ENCODE measurements at regions not wholly inside any gene's neighbourhood (a gene's known extent, or its start where the extent isn't known, plus 50 kb on each side); places are given as distances from the start of the nearest gene placed in this dataset.
"Not testable (repeated sequence)": the region's sequence is repeated elsewhere in the genome, so short reads cannot be mapped to it uniquely, and the experiment has no call there.

GRCh38 chr1:67612788-67613241, 72.2 kb upstream of the GADD45A start:
- BruUV-seq (replicated peaks), result no TSS peak
- Histone ChIP-seq H3K4me3 (replicated peaks in 1 of 2; ENCODE audit: low read depth in 1 of 2, low read length in 2 of 2) (no peak overlapping the region), H3K36me3 (ENCODE audit: control insufficient read depth in 1 of 2, insufficient read depth in 2 of 2, low read length in 2 of 2) (no peaks in the 10 kb centered on the region), H3K27ac (ENCODE audit: low read depth, low read length) (no peak overlapping the region), H3K79me2 (ENCODE audit: insufficient read depth, low read length) (no peaks in the 10 kb centered on the region), H3K9ac (ENCODE audit: low read length) (no peak overlapping the region), H3K27me3 (ENCODE audit: insufficient read depth, low read length) (no peaks in the 10 kb centered on the region), H3K9me2 (ENCODE audit: insufficient read depth) (no peaks in the 10 kb centered on the region), H3K4me2 (ENCODE audit: low read length) (no peak overlapping the region), H3K4me1 (ENCODE audit: control insufficient read depth in 1 of 2, insufficient read depth in 2 of 2, low read length in 2 of 2) (no peaks in the 10 kb centered on the region), H4K20me1 (ENCODE audit: insufficient read depth) (no peaks in the 10 kb centered on the region), H3K9me3 (ENCODE audit: control insufficient read depth in 1 of 2, insufficient read depth in 1 of 2, low read depth in 1 of 2, low read length in 2 of 2) (no peaks in the 10 kb centered on the region), H2AFZ (ENCODE audit: low read depth, low read length, poor library complexity, severe bottlenecking) (no peak overlapping the region)
- ATAC-seq (no peak), DNase-seq (ENCODE audit: low read depth, low spot score) (no peak)
- ChIA-PET POLR2A (no interaction called here), CTCF (no interaction called here), RAD21 (ENCODE audit: low non-redundant PET in 1 of 2, low total read pairs in 2 of 2, uncharacterized antibody in 2 of 2, unreplicated experiment in 2 of 2) (no interaction called here)
- intact Hi-C loops (cut with micrococcal nuclease), result no loop called here
- no peak for TF ChIP-seq JUND (IDR thresholded peaks at IDR 0.05)
- TF ChIP-seq, protein P1, sequence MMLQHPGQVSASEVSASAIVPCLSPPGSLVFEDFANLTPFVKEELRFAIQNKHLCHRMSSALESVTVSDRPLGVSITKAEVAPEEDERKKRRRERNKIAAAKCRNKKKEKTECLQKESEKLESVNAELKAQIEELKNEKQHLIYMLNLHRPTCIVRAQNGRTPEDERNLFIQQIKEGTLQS (IDR thresholded peaks at IDR 0.05), result no peak
- TF ChIP-seq, protein P2, sequence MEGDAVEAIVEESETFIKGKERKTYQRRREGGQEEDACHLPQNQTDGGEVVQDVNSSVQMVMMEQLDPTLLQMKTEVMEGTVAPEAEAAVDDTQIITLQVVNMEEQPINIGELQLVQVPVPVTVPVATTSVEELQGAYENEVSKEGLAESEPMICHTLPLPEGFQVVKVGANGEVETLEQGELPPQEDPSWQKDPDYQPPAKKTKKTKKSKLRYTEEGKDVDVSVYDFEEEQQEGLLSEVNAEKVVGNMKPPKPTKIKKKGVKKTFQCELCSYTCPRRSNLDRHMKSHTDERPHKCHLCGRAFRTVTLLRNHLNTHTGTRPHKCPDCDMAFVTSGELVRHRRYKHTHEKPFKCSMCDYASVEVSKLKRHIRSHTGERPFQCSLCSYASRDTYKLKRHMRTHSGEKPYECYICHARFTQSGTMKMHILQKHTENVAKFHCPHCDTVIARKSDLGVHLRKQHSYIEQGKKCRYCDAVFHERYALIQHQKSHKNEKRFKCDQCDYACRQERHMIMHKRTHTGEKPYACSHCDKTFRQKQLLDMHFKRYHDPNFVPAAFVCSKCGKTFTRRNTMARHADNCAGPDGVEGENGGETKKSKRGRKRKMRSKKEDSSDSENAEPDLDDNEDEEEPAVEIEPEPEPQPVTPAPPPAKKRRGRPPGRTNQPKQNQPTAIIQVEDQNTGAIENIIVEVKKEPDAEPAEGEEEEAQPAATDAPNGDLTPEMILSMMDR (IDR thresholded peaks at IDR 0.05 in 2 of 3, conservative IDR thresholded peaks at IDR 0.05 in 1 of 3; ENCODE audit: borderline replicate concordance in 1 of 3, insufficient read depth in 1 of 3, low read depth in 2 of 3, low read length in 2 of 3), result no peak
- TF ChIP-seq, protein P3, sequence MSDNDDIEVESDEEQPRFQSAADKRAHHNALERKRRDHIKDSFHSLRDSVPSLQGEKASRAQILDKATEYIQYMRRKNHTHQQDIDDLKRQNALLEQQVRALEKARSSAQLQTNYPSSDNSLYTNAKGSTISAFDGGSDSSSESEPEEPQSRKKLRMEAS (IDR thresholded peaks at IDR 0.05), result no peak
- TF ChIP-seq RAD21 (IDR thresholded peaks at IDR 0.05; ENCODE audit: low read depth), result no peak
- no peak for TF ChIP-seq REST (IDR thresholded peaks at IDR 0.05; ENCODE audit: low read depth)
- TF ChIP-seq CEBPB (IDR thresholded peaks at IDR 0.05; ENCODE audit: low read depth), result no peak
- TF ChIP-seq SP1 (IDR thresholded peaks at IDR 0.05; ENCODE audit: low read depth), result no peak
- no peak for TF ChIP-seq POLR2AphosphoS5 (IDR thresholded peaks at IDR 0.05; ENCODE audit: low read depth, low read length)
- no peak for TF ChIP-seq FOSL1 (IDR thresholded peaks at IDR 0.05; ENCODE audit: low read depth)
- TF ChIP-seq YY1 (IDR thresholded peaks at IDR 0.05; ENCODE audit: extremely low read depth, insufficient replicate concordance, low read depth, low read length), result no peak
- no peak for TF ChIP-seq EGR1 (IDR thresholded peaks at IDR 0.05; ENCODE audit: low read depth)
- TF ChIP-seq POLR2A (IDR thresholded peaks at IDR 0.05; ENCODE audit: borderline replicate concordance, extremely low read depth, insufficient read depth, insufficient read length), result no peak
- no peak for TF ChIP-seq SRF (IDR thresholded peaks at IDR 0.05; ENCODE audit: low read depth)
- no peak for TF ChIP-seq EZH2phosphoT487 (IDR thresholded peaks at IDR 0.05; ENCODE audit: borderline replicate concordance)
- TF ChIP-seq SIN3A (IDR thresholded peaks at IDR 0.05; ENCODE audit: low read depth), result no peak
- TF ChIP-seq CBX3 (IDR thresholded peaks at IDR 0.05; ENCODE audit: low read depth), result no peak

DNA sequence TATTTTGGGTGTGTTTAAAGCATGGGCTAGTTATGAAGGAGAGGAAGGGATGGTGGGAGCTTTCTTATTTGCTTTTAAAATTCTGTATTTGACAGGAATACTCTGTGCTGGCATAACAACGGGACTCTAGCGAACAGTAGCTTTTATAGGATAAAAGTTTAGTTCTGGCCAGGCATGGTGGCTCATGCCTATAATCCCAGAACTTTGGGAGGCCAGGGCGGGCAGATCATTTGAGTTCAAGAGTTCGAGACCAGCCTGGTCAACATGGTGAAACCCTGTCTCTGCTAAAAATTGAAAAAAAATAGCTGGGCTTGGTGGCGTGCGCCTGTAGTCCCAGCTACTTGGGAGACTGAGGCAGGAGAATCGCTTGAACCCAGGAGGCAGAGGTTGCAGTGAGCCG, 71.5 kb upstream of the GADD45A start:
- H3K9me2 ChIP-seq (ENCODE audit: insufficient read depth); H3K4me1 ChIP-seq (ENCODE audit: control insufficient read depth in 1 of 2, insufficient read depth in 2 of 2, low read length in 2 of 2); intact Hi-C loops (cut with micrococcal nuclease); H3K9ac ChIP-seq (ENCODE audit: low read length); RAD21 ChIA-PET (ENCODE audit: low non-redundant PET in 1 of 2, low total read pairs in 2 of 2, uncharacterized antibody in 2 of 2, unreplicated experiment in 2 of 2); DNase-seq (ENCODE audit: low read depth, low spot score); H4K20me1 ChIP-seq (ENCODE audit: insufficient read depth); BruUV-seq (replicated peaks); H3K4me2 ChIP-seq (ENCODE audit: low read length); ATAC-seq; H3K9me3 ChIP-seq (ENCODE audit: control insufficient read depth in 1 of 2, insufficient read depth in 1 of 2, low read depth in 1 of 2, low read length in 2 of 2); CTCF ChIA-PET; H3K27me3 ChIP-seq (ENCODE audit: insufficient read depth, low read length); H3K79me2 ChIP-seq (ENCODE audit: insufficient read depth, low read length); POLR2A ChIA-PET; H3K36me3 ChIP-seq (ENCODE audit: control insufficient read depth in 1 of 2, insufficient read depth in 2 of 2, low read length in 2 of 2); H2AFZ ChIP-seq (ENCODE audit: low read depth, low read length, poor library complexity, severe bottlenecking); H3K27ac ChIP-seq (ENCODE audit: low read depth, low read length); H3K4me3 ChIP-seq (replicated peaks in 1 of 2; ENCODE audit: low read depth in 1 of 2, low read length in 2 of 2): not testable (repeated sequence)
